ENCODE measurements at regions not wholly inside any gene's neighbourhood (a gene's known extent, or its start where the extent isn't known, plus 50 kb on each side); places are given as distances from the start of the nearest gene placed in this dataset.

DNA sequence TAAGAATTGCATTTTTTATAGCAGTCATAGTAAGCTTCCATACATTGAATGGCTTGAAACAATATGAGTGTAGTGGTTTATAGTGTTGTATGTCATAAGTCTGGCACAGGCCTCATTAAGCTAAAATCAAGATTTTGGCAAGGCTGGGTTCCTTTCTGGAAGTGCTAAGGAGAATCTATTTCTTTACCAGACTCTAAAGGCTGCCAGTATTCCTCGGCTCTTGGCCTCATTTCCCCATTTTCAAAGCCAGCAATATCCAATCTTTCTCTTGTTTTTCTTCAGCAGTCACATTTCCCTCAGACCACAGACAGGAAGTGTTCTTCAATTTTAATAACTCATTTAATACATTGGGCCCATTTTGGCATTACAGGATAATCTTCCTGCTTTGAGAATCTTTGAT, 1155.5 kb upstream of the PABPC4L start:
- TF ChIP-seq POLR2A (IDR thresholded peaks at IDR 0.05; ENCODE audit: low read depth), result no peak
- TF ChIP-seq POLR2AphosphoS5 (IDR thresholded peaks at IDR 0.05), result no peak
- TF ChIP-seq, protein P1, sequence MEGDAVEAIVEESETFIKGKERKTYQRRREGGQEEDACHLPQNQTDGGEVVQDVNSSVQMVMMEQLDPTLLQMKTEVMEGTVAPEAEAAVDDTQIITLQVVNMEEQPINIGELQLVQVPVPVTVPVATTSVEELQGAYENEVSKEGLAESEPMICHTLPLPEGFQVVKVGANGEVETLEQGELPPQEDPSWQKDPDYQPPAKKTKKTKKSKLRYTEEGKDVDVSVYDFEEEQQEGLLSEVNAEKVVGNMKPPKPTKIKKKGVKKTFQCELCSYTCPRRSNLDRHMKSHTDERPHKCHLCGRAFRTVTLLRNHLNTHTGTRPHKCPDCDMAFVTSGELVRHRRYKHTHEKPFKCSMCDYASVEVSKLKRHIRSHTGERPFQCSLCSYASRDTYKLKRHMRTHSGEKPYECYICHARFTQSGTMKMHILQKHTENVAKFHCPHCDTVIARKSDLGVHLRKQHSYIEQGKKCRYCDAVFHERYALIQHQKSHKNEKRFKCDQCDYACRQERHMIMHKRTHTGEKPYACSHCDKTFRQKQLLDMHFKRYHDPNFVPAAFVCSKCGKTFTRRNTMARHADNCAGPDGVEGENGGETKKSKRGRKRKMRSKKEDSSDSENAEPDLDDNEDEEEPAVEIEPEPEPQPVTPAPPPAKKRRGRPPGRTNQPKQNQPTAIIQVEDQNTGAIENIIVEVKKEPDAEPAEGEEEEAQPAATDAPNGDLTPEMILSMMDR (IDR thresholded peaks at IDR 0.05), result no peak
